ENCODE measurements at regions not wholly inside any gene's neighbourhood (a gene's known extent, or its start where the extent isn't known, plus 50 kb on each side); places are given as distances from the start of the nearest gene placed in this dataset.

- TF ChIP-seq, protein P1, sequence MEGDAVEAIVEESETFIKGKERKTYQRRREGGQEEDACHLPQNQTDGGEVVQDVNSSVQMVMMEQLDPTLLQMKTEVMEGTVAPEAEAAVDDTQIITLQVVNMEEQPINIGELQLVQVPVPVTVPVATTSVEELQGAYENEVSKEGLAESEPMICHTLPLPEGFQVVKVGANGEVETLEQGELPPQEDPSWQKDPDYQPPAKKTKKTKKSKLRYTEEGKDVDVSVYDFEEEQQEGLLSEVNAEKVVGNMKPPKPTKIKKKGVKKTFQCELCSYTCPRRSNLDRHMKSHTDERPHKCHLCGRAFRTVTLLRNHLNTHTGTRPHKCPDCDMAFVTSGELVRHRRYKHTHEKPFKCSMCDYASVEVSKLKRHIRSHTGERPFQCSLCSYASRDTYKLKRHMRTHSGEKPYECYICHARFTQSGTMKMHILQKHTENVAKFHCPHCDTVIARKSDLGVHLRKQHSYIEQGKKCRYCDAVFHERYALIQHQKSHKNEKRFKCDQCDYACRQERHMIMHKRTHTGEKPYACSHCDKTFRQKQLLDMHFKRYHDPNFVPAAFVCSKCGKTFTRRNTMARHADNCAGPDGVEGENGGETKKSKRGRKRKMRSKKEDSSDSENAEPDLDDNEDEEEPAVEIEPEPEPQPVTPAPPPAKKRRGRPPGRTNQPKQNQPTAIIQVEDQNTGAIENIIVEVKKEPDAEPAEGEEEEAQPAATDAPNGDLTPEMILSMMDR (conservative IDR thresholded peaks at IDR 0.05; ENCODE audit: low read depth, low read length), result peak; percentile 45
- no peak for TF ChIP-seq EZH2 (IDR thresholded peaks at IDR 0.05; ENCODE audit: borderline replicate concordance, low read depth, low read length, poor library complexity, severe bottlenecking)
Measured at GRCh38 chr13:36509369-36509768, 77.1 kb downstream of the CCNA1 start.
